Mesothelial cell of epicardium (in vitro differentiated cells): ENCODE measurements at regions not wholly inside any gene's neighbourhood (a gene's known extent, or its start where the extent isn't known, plus 50 kb on each side); places are given as distances from the start of the nearest gene placed in this dataset.

Experiments used
- DNase-seq, 2 experiments: peaks; one replicate each; pipeline ENCODE4 v3.0.0; 2021; ENCODE audit warnings: low spot score in 2 of 2; ENCODE audit not compliant: unreplicated experiment in 2 of 2
- H3K27ac Mint-ChIP-seq: 2 replicates; pipeline ENCODE4 v1.8.0; 2021; ENCODE audit warnings: mixed read lengths
- H3K27me3 Mint-ChIP-seq: 2 replicates; pipeline ENCODE4 v1.8.0; 2021; ENCODE audit warnings: low read depth, mixed read lengths
- H3K36me3 Mint-ChIP-seq: 2 replicates; pipeline ENCODE4 v1.8.0; 2021; ENCODE audit warnings: mixed read lengths
- H3K4me1 Mint-ChIP-seq: 2 replicates; pipeline ENCODE4 v1.8.0; 2021; ENCODE audit warnings: mixed read lengths
- H3K4me3 Mint-ChIP-seq: 2 replicates; pipeline ENCODE4 v1.8.0; 2021; ENCODE audit warnings: mild to moderate bottlenecking, moderate library complexity, mixed read lengths
- H3K9me3 Mint-ChIP-seq: 2 replicates; pipeline ENCODE4 v1.8.0; 2021; ENCODE audit warnings: mixed read lengths
- TF ChIP-seq, protein P1 (sequence below): fragments of 200-600 bp; sonication (generic); IDR thresholded peaks from one replicate; pipeline ENCODE4 v1.5.0; 2021; ENCODE audit warnings: antibody characterized with exemption; ENCODE audit not compliant: unreplicated experiment

DNA sequence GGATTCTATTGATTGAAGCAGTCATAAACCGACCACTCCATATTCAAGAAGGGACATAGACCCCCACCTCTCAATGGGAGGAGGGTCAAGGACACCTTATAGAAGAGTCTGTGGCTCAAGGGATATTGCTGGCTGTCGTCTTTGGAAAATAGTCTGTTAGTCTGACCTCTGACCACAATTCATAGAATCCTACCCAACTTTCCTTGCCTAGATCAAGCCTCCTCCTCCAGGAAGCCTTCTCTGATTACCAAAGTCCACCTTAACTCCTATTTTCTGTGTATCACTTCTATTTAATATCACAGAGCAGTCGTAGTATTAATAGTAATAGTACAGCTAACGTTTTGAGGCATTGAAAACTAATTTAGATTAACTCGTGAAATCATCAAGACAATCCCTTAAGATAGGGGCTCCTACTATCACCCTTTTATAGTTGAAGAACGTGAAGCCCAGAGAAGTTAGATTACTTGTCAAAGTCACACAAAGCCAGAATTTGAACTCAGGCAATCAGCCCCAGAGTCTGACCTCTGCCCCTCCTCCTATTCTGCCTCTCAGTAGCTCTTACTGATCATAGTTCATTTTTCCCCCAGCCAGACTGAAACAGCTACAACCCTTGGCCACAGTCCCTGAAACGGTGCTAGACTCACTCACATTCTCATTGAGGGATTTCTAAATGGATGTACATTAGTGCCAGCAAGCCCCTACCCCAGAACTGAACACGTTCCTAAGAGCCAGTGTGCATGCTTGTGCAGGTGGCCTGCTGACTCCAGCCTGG is 636.6 kb downstream of the MID1IP1 start:
- H3K4me1 Mint-ChIP-seq: peaks cover 13% of the 10 kb centered on the region
- no peak for DNase-seq
- no peaks in the 10 kb centered on the region for H3K36me3 Mint-ChIP-seq
- TF ChIP-seq, protein P1, sequence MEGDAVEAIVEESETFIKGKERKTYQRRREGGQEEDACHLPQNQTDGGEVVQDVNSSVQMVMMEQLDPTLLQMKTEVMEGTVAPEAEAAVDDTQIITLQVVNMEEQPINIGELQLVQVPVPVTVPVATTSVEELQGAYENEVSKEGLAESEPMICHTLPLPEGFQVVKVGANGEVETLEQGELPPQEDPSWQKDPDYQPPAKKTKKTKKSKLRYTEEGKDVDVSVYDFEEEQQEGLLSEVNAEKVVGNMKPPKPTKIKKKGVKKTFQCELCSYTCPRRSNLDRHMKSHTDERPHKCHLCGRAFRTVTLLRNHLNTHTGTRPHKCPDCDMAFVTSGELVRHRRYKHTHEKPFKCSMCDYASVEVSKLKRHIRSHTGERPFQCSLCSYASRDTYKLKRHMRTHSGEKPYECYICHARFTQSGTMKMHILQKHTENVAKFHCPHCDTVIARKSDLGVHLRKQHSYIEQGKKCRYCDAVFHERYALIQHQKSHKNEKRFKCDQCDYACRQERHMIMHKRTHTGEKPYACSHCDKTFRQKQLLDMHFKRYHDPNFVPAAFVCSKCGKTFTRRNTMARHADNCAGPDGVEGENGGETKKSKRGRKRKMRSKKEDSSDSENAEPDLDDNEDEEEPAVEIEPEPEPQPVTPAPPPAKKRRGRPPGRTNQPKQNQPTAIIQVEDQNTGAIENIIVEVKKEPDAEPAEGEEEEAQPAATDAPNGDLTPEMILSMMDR: no peak
- H3K27ac Mint-ChIP-seq: peak overlapping the region; percentile 76
- H3K9me3 Mint-ChIP-seq: peaks cover 31% of the 10 kb centered on the region
- no peak overlapping the region for H3K4me3 Mint-ChIP-seq
- H3K27me3 Mint-ChIP-seq: no peaks in the 10 kb centered on the region

DNA sequence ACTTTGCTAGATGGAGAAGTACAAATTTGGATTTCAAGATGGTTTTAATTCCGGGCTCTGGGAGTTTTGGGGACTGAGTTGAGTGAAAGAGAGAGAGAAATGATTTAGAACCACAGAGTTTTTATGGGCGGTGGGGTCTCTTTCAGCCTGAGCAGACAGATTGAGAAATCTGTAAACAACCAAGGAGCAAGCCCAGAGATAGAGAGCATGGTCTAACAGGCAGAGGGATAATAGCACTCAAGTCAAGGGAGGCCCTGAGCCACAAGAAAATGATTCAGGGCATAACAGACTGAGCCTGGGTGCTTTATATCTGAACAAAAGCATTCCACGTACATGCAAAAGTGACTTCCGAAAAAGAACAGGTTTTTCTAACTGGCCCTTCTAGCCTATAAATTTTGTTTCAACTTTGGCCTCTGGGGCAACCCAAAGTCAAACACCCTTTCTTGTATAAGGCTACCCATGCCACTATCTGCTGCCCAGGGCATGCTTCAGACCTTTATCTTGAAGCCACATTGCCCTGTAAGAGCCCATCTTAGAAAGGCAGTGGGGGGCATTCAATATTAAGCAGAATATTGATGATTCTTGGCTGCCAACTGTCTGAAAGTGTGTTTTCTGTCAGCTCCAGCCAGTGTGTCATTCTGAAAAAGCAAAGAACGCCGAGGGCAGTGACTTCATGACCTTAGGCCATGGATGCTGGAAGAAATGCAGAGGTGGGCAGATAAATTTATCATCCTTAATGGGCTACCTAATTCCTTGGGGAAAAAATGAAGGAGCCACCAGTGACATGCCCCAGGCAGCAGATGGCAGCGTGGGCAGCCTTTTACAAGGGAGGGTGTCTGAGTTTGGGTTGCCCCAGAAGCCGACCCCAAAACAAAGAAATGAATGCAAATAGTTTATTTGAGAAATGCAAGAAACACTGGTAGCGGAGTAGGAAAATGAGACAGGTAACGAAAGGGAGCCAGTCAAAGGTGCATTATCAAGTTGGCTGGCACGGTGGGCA is 637.6 kb downstream of the MID1IP1 start:
- Mint-ChIP-seq H3K27me3 (no peaks in the 10 kb centered on the region), H3K4me1 (peaks cover 13% of the 10 kb centered on the region), H3K36me3 (no peaks in the 10 kb centered on the region), H3K4me3 (no peak overlapping the region), H3K9me3 (peaks cover 33% of the 10 kb centered on the region), H3K27ac (no peak overlapping the region)
- TF ChIP-seq, protein P1: no peak
- DNase-seq: no peak

DNA sequence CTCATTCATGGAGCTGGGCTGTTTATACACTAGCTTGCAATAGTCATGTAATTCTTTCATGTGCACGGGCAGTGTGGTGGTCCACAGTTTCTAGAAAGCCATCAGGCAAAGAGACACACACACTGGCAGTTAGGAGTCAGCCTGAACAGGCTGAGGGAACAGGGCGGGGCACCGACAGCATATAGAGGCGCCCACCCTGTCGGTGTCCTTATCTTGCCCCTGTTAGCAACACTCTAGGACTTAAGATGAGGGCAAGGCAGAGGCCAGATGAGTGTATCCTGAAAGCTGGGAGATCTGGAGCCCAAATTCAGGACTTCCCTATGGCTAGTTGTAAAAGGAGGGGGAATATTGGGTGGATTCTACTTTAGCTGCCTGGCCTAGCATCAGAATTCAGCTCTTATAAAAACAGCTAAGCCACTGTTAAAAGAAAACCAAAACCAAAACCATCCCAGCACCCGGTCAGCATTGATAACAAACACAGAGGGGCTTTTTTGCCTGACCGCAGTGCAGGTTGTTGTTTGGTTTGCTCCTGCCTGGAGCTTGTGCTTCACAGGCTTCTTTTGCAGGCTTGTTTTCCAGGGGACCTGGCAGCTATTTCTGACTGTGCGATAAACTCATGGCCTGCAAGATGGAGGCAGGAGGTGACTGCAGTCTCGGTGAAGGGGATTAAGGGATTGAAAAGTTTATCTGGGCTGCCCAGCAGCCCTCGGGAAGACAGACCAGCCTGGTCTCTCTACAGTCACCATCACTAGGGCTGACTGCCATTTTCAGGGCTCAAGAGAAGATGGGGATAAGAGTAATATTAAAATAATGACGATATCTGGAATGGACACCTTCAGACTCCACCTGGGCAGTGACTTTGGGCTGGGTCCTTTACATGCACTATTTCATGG is 638.9 kb downstream of the MID1IP1 start:
- TF ChIP-seq, protein P1: no peak
- Mint-ChIP-seq H3K27ac (no peak overlapping the region), H3K4me3 (no peak overlapping the region), H3K36me3 (no peaks in the 10 kb centered on the region), H3K27me3 (no peaks in the 10 kb centered on the region), H3K9me3 (peaks cover 29% of the 10 kb centered on the region), H3K4me1 (peaks cover 13% of the 10 kb centered on the region)
- no peak for DNase-seq

DNA sequence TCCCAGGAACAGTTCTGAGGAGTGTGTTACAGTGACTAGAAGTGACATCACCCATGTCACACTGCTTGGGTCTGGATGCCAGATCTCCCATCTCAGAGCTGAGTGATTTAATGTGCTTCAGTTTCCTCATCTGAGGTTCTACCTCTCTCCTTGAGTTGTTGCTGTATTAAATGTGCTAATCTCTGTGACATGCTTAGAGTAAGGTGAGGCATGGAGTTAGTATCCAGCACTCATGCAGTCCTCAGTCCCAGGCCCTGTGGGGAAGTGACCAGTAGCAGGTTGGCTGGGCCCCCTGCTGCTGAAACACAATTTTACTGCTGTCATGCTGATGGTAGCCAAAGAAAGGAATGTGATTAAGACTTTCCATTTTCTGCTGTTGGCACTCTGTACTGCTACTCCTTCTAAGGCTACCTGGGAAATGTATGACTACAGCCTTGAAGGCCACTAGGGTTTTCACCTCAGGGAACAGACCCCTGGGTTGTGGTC is 639.6 kb downstream of the MID1IP1 start:
- TF ChIP-seq, protein P1: no peak
- H3K4me3 Mint-ChIP-seq: no peak overlapping the region
- no peaks in the 10 kb centered on the region for H3K27me3 Mint-ChIP-seq
- no peaks in the 10 kb centered on the region for H3K36me3 Mint-ChIP-seq
- H3K27ac Mint-ChIP-seq: no peak overlapping the region
- peaks cover 13% of the 10 kb centered on the region for H3K4me1 Mint-ChIP-seq
- no peak for DNase-seq
- peaks cover 35% of the 10 kb centered on the region for H3K9me3 Mint-ChIP-seq

DNA sequence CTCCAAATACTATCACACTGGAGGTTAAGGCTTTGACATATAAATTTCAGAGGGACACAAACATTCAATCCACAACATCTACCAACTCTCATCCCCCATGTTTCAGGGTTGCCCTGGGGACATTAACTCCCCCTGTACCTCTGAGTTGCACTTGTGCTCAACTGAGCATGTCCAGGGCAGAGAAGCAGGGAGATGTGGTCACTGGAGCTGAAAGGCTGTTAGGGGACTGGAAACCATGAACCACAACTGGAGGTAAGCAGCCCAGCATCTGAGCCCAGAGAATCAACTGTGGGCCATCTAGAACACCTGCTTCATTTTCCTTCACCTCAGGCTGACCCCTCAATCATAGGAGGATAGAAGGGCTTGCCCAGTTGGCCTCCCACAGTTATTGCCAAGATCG is 641.1 kb downstream of the MID1IP1 start:
- Mint-ChIP-seq H3K36me3 (no peaks in the 10 kb centered on the region), H3K9me3 (peaks cover 34% of the 10 kb centered on the region), H3K4me3 (no peak overlapping the region), H3K27ac (no peak overlapping the region), H3K4me1 (peaks cover 13% of the 10 kb centered on the region), H3K27me3 (no peaks in the 10 kb centered on the region)
- TF ChIP-seq, protein P1: no peak
- no peak for DNase-seq
